RWPE1 (cell line): ENCODE measurements at regions not wholly inside any gene's neighbourhood (a gene's known extent, or its start where the extent isn't known, plus 50 kb on each side); places are given as distances from the start of the nearest gene placed in this dataset.
A peak's percentile ranks its signal among the peaks of the same experiment; 100 is the strongest.

Source experiments
- CTCF ChIA-PET: fragments of 350-600 bp; sonication (Branson Sonifier 250); formaldehyde crosslinking; extraction: SDS; loops from one replicate; lab custom pipeline; 2021; lab: Yijun Ruan, JAX
- POLR2A ChIA-PET: fragments of 400-600 bp; formaldehyde crosslinking; extraction: SDS; loops from one replicate; lab custom pipeline; 2020; ENCODE audit warnings: antibody characterized with exemption; ENCODE audit not compliant: low non-redundant PET; lab: Yijun Ruan, JAX
- DNase-seq: peaks from one replicate; pipeline ENCODE4 v3.0.0; 2012; ENCODE audit warnings: low spot score
- H3K27ac ChIP-seq: fragments of 450-650 bp; 2 replicates; pipeline ENCODE4 v1.5.1; 2017
- TF ChIP-seq, protein P1 (sequence below): fragments of 450-650 bp; conservative IDR thresholded peaks from 2 replicates; pipeline ENCODE4 v1.5.1; 2017; ENCODE audit warnings: low read depth, mild to moderate bottlenecking

GRCh38 chr10:111344804-111345203 lies 268.0 kb downstream of the ADRA2A start:
- H3K27ac ChIP-seq: no peak overlapping the region
- ChIA-PET POLR2A (no interaction called here), CTCF (interaction anchor here (0.6 kb wide), 1 partner anchor 23 kb away, joined by 4 read pairs; no protein-coding TSS in a partner anchor)
- no peak for DNase-seq
- TF ChIP-seq, protein P1, sequence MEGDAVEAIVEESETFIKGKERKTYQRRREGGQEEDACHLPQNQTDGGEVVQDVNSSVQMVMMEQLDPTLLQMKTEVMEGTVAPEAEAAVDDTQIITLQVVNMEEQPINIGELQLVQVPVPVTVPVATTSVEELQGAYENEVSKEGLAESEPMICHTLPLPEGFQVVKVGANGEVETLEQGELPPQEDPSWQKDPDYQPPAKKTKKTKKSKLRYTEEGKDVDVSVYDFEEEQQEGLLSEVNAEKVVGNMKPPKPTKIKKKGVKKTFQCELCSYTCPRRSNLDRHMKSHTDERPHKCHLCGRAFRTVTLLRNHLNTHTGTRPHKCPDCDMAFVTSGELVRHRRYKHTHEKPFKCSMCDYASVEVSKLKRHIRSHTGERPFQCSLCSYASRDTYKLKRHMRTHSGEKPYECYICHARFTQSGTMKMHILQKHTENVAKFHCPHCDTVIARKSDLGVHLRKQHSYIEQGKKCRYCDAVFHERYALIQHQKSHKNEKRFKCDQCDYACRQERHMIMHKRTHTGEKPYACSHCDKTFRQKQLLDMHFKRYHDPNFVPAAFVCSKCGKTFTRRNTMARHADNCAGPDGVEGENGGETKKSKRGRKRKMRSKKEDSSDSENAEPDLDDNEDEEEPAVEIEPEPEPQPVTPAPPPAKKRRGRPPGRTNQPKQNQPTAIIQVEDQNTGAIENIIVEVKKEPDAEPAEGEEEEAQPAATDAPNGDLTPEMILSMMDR: 0 out of 2 replicates have a peak, but pooled peaks have one; percentile 7

DNA sequence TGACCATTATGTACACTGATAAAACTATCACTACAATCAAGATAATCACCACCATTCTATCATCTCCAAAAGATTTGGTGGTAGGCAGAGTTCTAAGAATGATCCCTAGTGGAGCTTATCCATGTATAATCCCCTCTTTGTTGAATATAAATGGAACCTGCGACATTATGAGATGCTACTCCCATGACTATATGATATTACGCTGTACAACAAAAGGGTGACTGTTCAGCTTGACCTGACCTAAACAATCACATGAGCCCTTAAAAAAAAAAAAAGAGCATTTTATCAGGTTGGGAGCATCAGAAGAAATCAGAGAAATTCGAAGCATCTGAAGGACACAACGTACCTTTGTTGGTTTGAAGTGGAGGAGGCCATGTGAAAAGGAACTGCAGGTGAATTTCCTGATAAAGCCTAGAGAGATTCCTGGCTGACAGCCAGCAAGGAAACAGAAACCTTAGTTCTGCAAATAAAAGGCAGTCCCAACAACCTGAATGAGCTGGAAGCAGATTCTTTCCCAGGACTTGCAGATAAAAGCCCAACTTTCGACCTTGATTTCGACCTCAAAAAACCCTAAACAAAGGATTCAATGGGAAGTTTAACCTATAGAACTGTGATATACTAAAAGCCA lies 270.7 kb downstream of the ADRA2A start:
- no peak overlapping the region for H3K27ac ChIP-seq
- POLR2A ChIA-PET: no interaction called here
- TF ChIP-seq, protein P1: no peak
- CTCF ChIA-PET: no interaction called here
- no peak for DNase-seq

- TF ChIP-seq, protein P1: no peak
- POLR2A ChIA-PET: no interaction called here
- H3K27ac ChIP-seq: no peak overlapping the region
- CTCF ChIA-PET: no interaction called here
- no peak for DNase-seq
These were observed 271.2 kb downstream of the ADRA2A start for GRCh38 chr10:111348076-111348475.

DNA sequence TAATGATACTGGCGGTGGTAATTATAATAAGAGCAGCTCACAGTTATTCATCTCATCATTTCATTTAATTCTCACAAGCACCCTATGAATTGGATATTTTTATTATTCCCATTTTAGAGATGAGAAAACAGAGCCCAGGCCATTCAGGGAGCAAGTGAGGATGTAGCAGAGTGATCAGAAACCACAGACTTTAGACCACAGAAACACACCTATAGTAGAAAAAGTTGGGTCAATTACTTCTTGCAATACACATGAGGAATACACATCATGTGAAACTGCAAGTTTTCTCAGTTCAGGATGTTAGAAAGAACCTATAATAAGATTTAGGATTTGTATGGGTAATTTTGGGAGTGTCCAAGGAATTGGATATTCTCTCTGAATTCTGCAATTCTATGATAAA lies 278.0 kb downstream of the ADRA2A start:
- no peak for DNase-seq
- TF ChIP-seq, protein P1: no peak
- CTCF ChIA-PET: no interaction called here
- POLR2A ChIA-PET: no interaction called here
- no peak overlapping the region for H3K27ac ChIP-seq

DNA sequence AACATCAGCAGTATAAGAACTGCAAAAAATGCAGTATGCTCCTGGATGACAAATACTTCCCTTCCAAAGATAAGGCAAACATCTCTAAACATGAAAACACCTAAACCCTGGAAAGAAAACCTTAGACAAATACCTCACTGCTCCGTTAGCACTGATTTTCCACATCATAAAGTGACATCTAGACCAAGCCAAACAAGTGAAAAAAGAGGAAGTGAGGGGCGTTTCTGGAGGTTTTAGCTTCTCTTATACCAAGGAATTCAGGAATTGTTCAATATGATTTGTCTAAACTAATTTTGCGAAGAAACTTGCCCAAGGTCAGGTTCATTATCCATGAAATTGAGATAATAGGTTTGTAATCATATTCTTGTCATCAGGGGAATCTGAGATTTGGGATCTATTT lies 279.7 kb downstream of the ADRA2A start:
- no peak for DNase-seq
- POLR2A ChIA-PET: no interaction called here
- TF ChIP-seq, protein P1: no peak
- CTCF ChIA-PET: interaction anchor here (0.6 kb wide), 1 partner anchor 39 kb away, joined by 3 read pairs; no protein-coding TSS in a partner anchor
- no peak overlapping the region for H3K27ac ChIP-seq

- DNase-seq: no peak
- ChIA-PET POLR2A (no interaction called here), CTCF (interaction anchor here (0.6 kb wide), 1 partner anchor 33 kb away, joined by 5 read pairs; no protein-coding TSS in a partner anchor)
- H3K27ac ChIP-seq: no peak overlapping the region
- TF ChIP-seq, protein P1: no peak
These were observed 281.0 kb downstream of the ADRA2A start for GRCh38 chr10:111357859-111358258.
